Urinary bladder (tissue), 3 donors: ENCODE measurements at regions not wholly inside any gene's neighbourhood (a gene's known extent, or its start where the extent isn't known, plus 50 kb on each side); places are given as distances from the start of the nearest gene placed in this dataset.

ENCODE experiments used
- DNase-seq: peaks from one replicate; pipeline ENCODE4 v3.0.0-alpha.2; 2015; ENCODE audit errors: extremely low spot score
- H3K27ac ChIP-seq: one replicate; pipeline ENCODE4 v1.5.1; 2013; ENCODE audit warnings: low read depth, mild to moderate bottlenecking, moderate library complexity
- H3K36me3 ChIP-seq: one replicate; pipeline ENCODE4 v1.6.1; 2013; ENCODE audit warnings: mild to moderate bottlenecking, moderate library complexity; ENCODE audit not compliant: insufficient read depth
- H3K4me1 ChIP-seq: one replicate; pipeline ENCODE4 v1.6.1; 2013; ENCODE audit warnings: mild to moderate bottlenecking, moderate library complexity; ENCODE audit not compliant: insufficient read depth
- H3K4me3 ChIP-seq: one replicate; pipeline ENCODE4 v1.5.1; 2013; ENCODE audit warnings: low read depth, low read length
- WGBS: extraction: QIAGEN DNeasy Blood & Tissue Kit; methylation state at CpG from one replicate; pipeline ENCODE4 v1.1.7; 2013; 5-methylcytosine and 5-hydroxymethylcytosine counted together
- donor health status: healthy with polysubstance abuse.
- donor health status: healthy.

DNA sequence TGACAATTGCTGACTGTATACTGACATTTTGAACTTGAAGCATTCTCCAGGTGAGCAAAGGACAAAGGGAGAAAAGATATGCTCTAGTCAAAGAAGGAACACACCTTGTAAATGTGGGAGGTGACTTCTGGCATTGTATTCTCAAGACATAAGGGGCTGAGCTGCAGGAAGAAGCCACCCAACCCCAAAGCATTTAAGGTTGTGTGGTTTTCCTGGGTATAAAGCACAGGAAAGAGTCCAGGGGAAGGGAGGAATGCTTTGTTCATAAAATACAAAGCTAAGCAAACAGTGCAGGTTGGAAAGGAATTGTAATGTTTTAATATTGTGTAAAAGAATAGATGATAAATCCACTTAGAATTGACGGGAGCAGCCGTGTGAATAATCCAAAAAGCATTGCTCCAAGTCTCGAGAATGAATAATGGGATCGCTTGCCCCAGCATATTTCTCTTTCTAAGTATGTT, 102.4 kb upstream of the LRIG1 start:
- Histone ChIP-seq H3K27ac (no peak overlapping the region), H3K4me3 (no peak overlapping the region), H3K4me1 (no peaks in the 10 kb centered on the region), H3K36me3 (no peaks in the 10 kb centered on the region)
- no peak for DNase-seq
- WGBS, result 61% methylated on average over 4 of the region's 4 CpGs

DNA sequence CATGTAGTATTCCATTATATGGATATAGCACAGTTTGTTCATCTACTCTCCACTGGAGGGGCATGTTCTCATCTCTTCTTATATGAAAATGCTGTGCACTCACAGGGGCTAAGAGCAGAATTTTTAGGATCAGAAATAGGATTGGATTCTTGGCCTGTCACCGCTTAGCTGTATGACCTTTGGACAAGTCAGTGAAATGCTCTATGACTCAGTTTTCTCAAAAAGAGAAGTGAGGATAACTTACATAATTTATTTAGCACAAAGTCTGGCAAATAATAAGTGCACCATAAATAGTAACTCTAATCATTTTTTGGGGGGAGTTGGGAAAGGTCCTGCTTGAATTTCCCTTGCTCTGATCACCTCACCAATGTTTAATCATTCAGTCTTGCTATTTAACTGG, 103.7 kb upstream of the LRIG1 start:
- Histone ChIP-seq H3K4me3 (no peak overlapping the region), H3K36me3 (no peaks in the 10 kb centered on the region), H3K27ac (no peak overlapping the region), H3K4me1 (no peaks in the 10 kb centered on the region)
- WGBS, result 82% methylated on average over 1 of the region's 1 CpG
- DNase-seq, result no peak

DNA sequence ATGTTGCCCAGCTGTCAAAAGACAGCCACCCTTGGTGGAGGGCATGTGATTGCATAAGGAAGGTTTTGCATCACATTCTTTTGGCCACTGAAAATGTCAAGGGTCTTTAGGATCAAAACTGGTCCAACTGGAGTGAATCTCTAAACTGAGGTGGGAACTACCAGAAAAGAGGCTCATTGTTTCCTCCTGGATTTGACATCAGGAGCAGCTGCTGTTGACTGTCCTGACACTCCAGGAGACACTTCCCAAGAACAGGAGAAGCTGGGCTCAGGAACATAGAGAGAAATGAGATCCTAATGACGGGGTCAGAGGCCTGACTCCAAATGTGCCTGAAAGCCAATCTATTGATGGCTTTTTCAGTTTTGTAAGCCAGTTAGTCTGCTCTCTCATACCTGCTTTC, 105.3 kb upstream of the LRIG1 start:
- no peaks in the 10 kb centered on the region for H3K4me1 ChIP-seq
- no peak overlapping the region for H3K4me3 ChIP-seq
- H3K27ac ChIP-seq, result no peak overlapping the region
- no peaks in the 10 kb centered on the region for H3K36me3 ChIP-seq
- DNase-seq, result no peak
- WGBS, result 88% methylated on average over 1 of the region's 1 CpG

DNA sequence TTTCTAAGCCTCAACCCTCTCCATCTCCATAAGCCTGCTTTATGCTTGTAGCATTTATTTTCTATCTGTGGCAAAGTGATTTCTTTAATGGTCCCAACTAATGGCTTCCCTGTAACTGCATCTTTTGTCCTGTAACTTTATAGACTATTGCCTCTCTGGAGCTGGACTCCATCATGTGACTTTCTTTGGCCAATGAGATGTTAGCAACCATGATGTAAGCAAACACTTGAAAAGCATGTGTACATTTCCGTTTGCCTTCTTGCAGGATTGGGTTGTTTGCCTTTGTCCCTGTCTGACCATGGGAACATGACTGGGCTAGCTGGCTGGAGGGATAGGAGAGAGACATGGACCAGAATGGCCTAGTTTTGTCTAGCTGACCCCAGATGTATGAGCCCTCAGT, 106.0 kb upstream of the LRIG1 start:
- 83% methylated on average over 1 of the region's 1 CpG for WGBS
- Histone ChIP-seq H3K4me1 (no peaks in the 10 kb centered on the region), H3K27ac (no peak overlapping the region), H3K4me3 (no peak overlapping the region), H3K36me3 (no peaks in the 10 kb centered on the region)
- DNase-seq, result no peak

DNA sequence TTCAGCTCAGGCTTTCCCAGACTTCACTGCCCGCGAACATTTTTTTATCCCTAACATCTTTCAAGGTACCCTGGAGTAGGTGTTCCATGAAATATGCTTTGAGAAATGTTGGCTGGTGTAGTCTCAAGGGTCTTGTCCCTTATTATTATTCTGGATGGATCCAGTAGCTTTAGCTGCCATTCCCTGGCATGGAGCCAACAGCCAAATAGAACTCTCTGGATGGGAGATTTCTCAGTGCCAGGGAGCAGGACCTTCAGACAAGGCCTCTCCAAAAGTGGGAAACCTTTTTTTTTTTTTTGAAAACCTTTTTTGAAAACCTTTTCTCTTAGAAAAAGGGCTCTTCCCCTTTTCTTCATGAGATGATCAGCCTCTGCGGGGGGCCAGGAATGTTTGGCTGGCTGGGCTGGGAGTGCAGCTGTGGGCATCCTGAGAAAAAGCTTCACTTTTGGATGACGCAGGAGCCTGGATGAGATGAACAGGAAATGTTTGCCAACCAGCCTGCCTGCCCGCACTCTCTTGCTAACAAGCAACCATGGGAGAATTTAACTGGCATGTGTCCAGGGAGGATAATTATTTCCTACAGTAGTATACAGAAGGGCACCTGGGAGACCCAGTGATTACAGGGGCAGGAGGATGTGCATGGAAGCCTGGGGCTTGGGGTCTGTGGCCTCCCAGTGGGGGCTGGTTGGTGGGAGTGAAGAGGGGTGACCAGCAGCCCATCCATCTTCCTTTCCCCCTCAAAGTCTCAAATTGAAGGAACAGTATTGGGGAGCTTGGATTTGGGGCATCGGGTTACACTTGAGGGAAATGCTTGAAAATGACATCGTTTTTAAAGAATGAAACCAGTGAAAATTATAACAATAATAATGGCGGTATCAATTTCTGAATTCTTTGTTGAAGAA, 109.1 kb upstream of the LRIG1 start:
- DNase-seq, result no peak
- no peak overlapping the region for H3K4me3 ChIP-seq
- WGBS, result 81% methylated on average over 8 of the region's 8 CpGs

DNA sequence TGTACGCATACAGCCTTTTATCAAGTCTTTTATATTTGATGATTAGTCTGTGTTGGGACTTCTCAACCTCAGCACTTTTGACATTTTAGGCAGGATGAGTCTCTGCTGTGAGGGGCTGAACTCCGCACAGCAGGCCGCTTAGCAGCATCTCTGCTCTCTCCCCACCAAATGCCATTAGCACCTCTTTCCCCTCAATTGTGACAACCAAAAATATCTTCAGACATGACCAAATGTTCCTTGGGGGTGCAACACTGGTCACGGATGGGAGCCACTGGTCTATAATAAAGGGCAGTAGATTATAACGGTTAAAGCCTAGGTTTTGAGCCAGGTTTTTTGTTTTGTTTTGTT, 109.7 kb upstream of the LRIG1 start:
- H3K4me1 ChIP-seq, result no peaks in the 10 kb centered on the region
- WGBS, result 95% methylated on average over 5 of the region's 5 CpGs

More for the DNA sequence above, 109.1 kb upstream of the LRIG1 start:
- Histone ChIP-seq H3K36me3 (no peaks in the 10 kb centered on the region), H3K27ac (no peak overlapping the region), H3K4me1 (no peaks in the 10 kb centered on the region)

DNA sequence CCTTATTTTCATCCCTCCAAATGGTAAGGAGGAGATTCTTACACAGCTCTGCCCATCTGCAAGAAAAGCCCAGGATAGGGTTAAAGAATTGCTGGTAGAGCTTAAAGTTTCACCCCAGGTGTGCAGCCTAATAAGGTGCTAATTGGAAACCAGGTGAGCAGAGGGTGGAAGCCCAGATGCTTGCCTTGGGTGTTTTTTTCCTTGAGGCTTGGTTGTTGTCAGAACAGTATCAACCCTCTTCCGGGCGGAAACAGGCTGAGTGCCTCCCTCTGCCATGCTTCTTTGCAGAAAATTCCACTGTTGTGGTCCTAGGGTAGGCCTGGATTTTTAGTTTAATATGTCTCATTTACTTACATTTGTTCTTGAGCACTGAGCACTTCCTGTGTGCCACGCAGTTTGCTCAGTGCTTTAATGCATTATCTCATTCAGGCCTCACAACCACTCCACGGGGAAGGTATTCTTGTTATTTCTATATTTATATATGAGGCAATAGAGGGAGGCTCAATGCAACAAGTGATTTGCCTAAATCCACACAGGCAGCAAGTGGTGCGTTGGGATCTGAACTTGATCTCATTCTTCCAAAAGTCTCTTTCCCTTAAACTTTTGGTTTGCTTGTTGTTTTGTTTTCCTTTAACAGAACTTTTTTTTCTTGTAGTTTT, 115.0 kb upstream of the LRIG1 start:
- 76% methylated on average over 5 of the region's 5 CpGs for WGBS
- no peak for DNase-seq
- no peaks in the 10 kb centered on the region for H3K36me3 ChIP-seq
- H3K4me3 ChIP-seq, result no peak overlapping the region
- no peaks in the 10 kb centered on the region for H3K4me1 ChIP-seq
- no peak overlapping the region for H3K27ac ChIP-seq

More for the DNA sequence above, 109.7 kb upstream of the LRIG1 start:
- H3K36me3 ChIP-seq, result no peaks in the 10 kb centered on the region
- no peak overlapping the region for H3K27ac ChIP-seq
- H3K4me3 ChIP-seq, result no peak overlapping the region
- no peak for DNase-seq

DNA sequence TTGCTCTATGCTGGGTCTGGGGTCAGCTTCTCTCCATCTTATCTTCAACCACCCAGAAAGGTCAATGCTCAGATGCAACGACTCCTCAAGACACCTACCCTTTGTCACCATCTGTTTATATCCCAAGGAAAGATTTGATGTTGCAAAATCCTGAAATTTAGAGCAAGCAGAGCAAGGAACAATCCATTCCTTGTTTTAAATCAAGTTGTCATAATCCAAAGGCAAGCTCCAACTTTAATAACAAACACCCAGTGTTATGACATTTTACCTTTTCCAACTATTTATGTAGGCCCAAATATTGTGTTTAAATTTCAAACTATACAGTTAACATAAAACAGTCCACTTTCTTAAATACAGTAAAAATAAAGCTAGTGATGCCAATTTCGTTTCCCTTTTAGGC, 116.5 kb upstream of the LRIG1 start:
- Histone ChIP-seq H3K36me3 (no peaks in the 10 kb centered on the region), H3K27ac (no peak overlapping the region), H3K4me1 (no peaks in the 10 kb centered on the region), H3K4me3 (no peak overlapping the region)
- WGBS, result 32% methylated on average over 2 of the region's 2 CpGs
- no peak for DNase-seq

DNA sequence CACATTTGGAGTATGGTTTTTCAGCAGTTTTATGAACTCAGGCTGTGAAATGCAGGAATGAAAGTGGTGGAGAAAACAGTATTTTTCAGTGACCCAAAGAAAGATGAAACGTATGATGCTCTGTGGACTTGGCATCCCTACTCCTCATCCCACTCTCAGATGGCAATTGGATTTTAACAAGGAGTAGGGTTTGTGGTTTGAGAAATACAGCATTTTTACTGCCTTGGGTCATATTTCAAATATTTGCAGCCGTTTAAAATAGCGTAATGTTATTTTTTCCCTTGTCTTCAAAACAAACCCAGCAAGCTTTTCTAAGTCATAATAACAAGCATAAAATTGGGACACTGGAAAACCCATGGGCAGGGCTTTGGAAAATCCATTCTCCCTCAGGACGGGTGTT, 117.2 kb upstream of the LRIG1 start:
- Histone ChIP-seq H3K36me3 (no peaks in the 10 kb centered on the region), H3K4me1 (no peaks in the 10 kb centered on the region), H3K4me3 (no peak overlapping the region), H3K27ac (no peak overlapping the region)
- WGBS, result 65% methylated on average over 4 of the region's 4 CpGs
- no peak for DNase-seq

DNA sequence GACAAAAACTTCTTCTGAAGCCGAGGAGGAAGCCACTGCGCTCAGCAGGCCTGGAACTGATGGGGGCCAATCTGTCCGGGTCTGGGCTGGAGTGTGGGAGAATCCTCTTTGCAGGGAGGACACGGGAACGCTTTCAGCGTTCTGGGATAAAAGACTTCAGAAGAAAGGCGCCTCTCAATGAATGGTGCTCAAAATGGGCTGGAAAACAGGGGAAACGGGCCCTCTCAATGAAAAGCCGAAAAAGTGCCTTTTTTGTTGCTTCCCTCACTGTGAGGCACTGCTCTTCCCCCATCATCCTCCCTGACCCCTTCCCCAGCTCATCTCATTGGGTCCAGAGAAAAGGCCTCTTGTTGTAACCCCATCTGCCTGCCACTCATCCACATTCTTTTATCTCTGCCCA, 119.5 kb upstream of the LRIG1 start:
- no peaks in the 10 kb centered on the region for H3K36me3 ChIP-seq
- 89% methylated on average over 9 of the region's 9 CpGs for WGBS
- no peak for DNase-seq
- H3K27ac ChIP-seq, result no peak overlapping the region
- no peaks in the 10 kb centered on the region for H3K4me1 ChIP-seq
- no peak overlapping the region for H3K4me3 ChIP-seq

DNA sequence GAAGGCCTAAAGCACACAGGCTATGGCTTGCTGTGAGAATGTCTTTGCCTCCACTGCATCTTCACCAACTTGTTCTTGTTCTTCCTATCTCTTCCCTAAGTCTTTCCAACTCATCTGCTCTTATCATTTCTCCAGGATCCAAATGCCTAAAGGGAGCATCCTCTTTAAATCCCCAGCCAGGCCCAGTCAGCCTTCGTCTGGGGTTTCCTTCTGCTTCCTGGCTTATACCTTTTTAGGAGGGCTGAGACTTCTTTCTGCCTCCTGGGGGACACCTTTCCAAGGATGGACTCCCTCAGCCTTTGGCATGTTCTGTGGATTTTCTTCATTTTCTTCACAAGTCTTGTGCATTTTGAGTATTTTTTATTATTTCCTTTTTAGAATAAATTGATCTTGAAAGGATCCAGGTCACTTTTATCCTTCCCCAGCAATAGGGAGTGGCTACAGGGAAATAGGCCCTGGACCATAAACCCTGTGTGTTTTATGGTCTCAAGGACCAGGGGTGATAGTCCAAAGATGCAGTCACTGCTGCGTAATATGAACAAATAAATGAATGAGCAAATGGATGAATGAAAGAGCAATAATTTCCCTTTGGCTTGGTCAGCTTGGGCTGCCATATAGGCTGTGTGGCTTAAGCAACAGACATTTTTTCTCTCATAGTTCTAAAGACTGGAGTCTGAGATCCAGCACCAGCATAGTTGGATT, 122.1 kb upstream of the LRIG1 start:
- DNase-seq, result no peak
- 93% methylated on average over 2 of the region's 2 CpGs for WGBS
- Histone ChIP-seq H3K36me3 (no peaks in the 10 kb centered on the region), H3K4me3 (no peak overlapping the region), H3K27ac (no peak overlapping the region), H3K4me1 (no peaks in the 10 kb centered on the region)

DNA sequence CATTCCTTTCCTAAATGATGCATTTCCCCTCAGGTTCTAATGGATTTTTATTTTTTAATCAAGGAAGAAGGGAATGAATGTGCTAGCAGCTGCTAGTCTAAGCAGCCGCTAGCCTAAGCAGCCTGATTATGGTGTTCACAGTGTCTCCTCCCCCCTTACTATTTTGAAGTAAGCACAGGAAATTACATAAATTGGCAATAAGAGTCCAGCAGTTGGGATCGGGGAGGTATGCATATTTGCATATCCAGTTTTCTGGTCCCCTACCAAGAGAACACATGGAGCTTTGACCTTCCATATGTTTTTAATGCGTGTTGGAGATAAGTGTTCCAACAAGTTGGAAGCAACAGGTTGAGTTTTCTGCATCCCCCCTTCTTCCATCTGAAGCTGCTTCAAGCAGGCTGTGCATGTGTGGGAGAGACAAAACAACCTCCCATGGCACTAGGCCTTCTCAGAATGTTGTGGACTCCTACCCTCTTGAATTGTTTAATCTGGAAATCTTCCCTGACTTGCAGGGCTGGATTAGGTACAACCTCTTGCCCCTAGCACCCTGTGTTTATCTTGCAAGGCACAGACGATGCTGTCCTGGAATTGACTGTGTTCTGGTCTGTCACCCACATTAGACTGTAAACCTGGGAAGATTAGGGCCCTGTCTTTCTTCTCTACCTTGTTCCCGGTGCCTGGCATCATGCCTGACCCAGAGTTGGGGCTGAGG, 124.8 kb upstream of the LRIG1 start:
- Histone ChIP-seq H3K4me3 (no peak overlapping the region), H3K27ac (no peak overlapping the region), H3K4me1 (no peaks in the 10 kb centered on the region), H3K36me3 (no peaks in the 10 kb centered on the region)
- DNase-seq, result peak; percentile 20
- 54% methylated on average over 5 of the region's 5 CpGs for WGBS

DNA sequence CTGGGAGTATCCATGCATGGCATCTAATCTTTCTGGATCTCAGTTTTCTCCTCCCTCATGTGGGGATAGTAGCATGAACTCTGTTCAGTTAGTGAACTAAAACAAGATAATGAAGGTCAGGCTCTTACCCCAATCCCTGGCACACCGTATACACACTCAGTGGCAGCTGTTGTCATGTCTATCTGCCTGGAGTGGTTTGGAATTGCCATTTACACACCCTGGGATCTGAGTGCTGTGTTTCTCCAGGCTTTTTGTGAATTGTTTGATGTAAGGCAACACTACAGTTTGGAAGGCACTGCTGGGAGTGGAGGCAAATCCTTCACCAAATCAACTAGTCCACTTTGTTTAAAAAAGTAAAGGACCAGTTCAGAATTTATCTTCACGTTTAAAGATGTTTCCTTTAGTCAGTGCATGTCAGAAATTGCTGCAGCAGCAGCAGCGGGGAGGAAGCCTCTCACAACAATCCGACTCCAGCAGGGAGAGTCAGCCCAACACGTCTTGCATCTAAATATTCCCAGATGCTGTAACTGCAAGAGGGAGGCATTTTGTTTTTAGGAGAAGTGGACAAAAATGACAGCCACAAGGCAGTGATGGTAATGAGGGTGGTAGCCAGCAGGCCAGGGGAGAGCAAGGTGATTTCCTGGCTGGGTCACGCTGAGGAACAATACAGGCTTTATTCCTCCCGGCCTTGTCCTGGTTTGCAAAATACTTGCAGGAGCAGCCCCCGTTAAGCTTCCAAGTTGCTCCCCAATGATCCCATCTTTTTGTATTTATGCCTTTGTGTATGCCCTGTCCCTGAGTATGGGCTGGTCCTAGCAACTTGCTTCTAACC, 128.5 kb upstream of the LRIG1 start:
- Histone ChIP-seq H3K4me1 (no peaks in the 10 kb centered on the region), H3K4me3 (no peak overlapping the region), H3K36me3 (no peaks in the 10 kb centered on the region), H3K27ac (no peak overlapping the region)
- 68% methylated on average over 8 of the region's 8 CpGs for WGBS
- DNase-seq, result no peak
